Memory B cell (primary cell): ENCODE measurements at regions not wholly inside any gene's neighbourhood (a gene's known extent, or its start where the extent isn't known, plus 50 kb on each side); places are given as distances from the start of the nearest gene placed in this dataset.

Source experiments
- ATAC-seq: fragments of 150-1000 bp; cut with Tn5 transposase; 2 replicates; pipeline ENCODE4 v1.10.0; 2021; ENCODE audit warnings: low read depth, mild to moderate bottlenecking, moderate library complexity
- DNase-seq, 2 donors: peaks; one replicate each; pipeline ENCODE4 v3.0.0; 2022; ENCODE audit warnings: low spot score in 2 of 2
- H3K27ac Mint-ChIP-seq: one replicate; pipeline ENCODE4 v1.8.0; 2022; ENCODE audit warnings: mild to moderate bottlenecking, moderate library complexity, mixed read lengths
- H3K27me3 Mint-ChIP-seq: one replicate; pipeline ENCODE4 v1.8.0; 2022; ENCODE audit warnings: mixed read lengths
- H3K36me3 Mint-ChIP-seq: one replicate; pipeline ENCODE4 v1.8.0; 2022; ENCODE audit warnings: mild to moderate bottlenecking, mixed read lengths
- H3K4me1 Mint-ChIP-seq: one replicate; pipeline ENCODE4 v1.8.0; 2022; ENCODE audit warnings: mixed read lengths
- H3K4me3 Mint-ChIP-seq: one replicate; pipeline ENCODE4 v1.8.0; 2022; ENCODE audit warnings: mild to moderate bottlenecking, moderate library complexity, mixed read lengths
- H3K9me3 Mint-ChIP-seq: one replicate; pipeline ENCODE4 v1.8.0; 2022; ENCODE audit warnings: mixed read lengths

- DNase-seq = no peak
- Mint-ChIP-seq H3K27me3 (peaks cover 4% of the 10 kb centered on the region), H3K4me1 (no peaks in the 10 kb centered on the region), H3K9me3 (no peaks in the 10 kb centered on the region), H3K36me3 (no peaks in the 10 kb centered on the region), H3K4me3 (no peak overlapping the region), H3K27ac (no peak overlapping the region)
- no peak for ATAC-seq
Measured at GRCh38 chrX:13933352-13933751, 96.3 kb downstream of the GEMIN8 start.

- Mint-ChIP-seq H3K4me1 (no peaks in the 10 kb centered on the region), H3K27ac (no peak overlapping the region), H3K9me3 (no peaks in the 10 kb centered on the region), H3K27me3 (peaks cover 4% of the 10 kb centered on the region), H3K36me3 (no peaks in the 10 kb centered on the region), H3K4me3 (no peak overlapping the region)
- ATAC-seq = no peak
- DNase-seq = no peak
Measured at GRCh38 chrX:13932416-13932815, 97.3 kb downstream of the GEMIN8 start.

- H3K9me3 Mint-ChIP-seq = no peaks in the 10 kb centered on the region
- H3K36me3 Mint-ChIP-seq = no peaks in the 10 kb centered on the region
- no peak overlapping the region for H3K4me3 Mint-ChIP-seq
- no peaks in the 10 kb centered on the region for H3K4me1 Mint-ChIP-seq
- no peak overlapping the region for H3K27ac Mint-ChIP-seq
- DNase-seq (no peak), ATAC-seq (no peak)
- peaks cover 4% of the 10 kb centered on the region for H3K27me3 Mint-ChIP-seq
Measured at GRCh38 chrX:13927175-13927574, 102.5 kb downstream of the GEMIN8 start.

- no peaks in the 10 kb centered on the region for H3K36me3 Mint-ChIP-seq
- no peaks in the 10 kb centered on the region for H3K9me3 Mint-ChIP-seq
- H3K27ac Mint-ChIP-seq = no peak overlapping the region
- DNase-seq (no peak), ATAC-seq (no peak)
- no peak overlapping the region for H3K4me3 Mint-ChIP-seq
- H3K27me3 Mint-ChIP-seq = peaks cover 3% of the 10 kb centered on the region
- no peaks in the 10 kb centered on the region for H3K4me1 Mint-ChIP-seq
Measured at GRCh38 chrX:13923845-13924244, 105.8 kb downstream of the GEMIN8 start.

GRCh38 chrX:13923289-13923688, 106.4 kb upstream of the GPM6B start:
- Mint-ChIP-seq H3K4me1 (no peaks in the 10 kb centered on the region), H3K27ac (no peak overlapping the region), H3K9me3 (no peaks in the 10 kb centered on the region), H3K36me3 (no peaks in the 10 kb centered on the region), H3K27me3 (peaks cover 1% of the 10 kb centered on the region), H3K4me3 (no peak overlapping the region)
- DNase-seq (no peak), ATAC-seq (no peak)

- Mint-ChIP-seq H3K9me3 (no peaks in the 10 kb centered on the region), H3K4me3 (no peak overlapping the region), H3K4me1 (no peaks in the 10 kb centered on the region), H3K27me3 (peaks cover 3% of the 10 kb centered on the region), H3K27ac (no peak overlapping the region), H3K36me3 (peaks cover 2% of the 10 kb centered on the region)
- DNase-seq (no peak), ATAC-seq (no peak)
Measured at GRCh38 chrX:13917507-13917906, 100.6 kb upstream of the GPM6B start.

- Mint-ChIP-seq H3K36me3 (peaks cover 2% of the 10 kb centered on the region), H3K27me3 (peaks cover 2% of the 10 kb centered on the region), H3K4me1 (no peaks in the 10 kb centered on the region), H3K4me3 (no peak overlapping the region), H3K9me3 (no peaks in the 10 kb centered on the region), H3K27ac (no peak overlapping the region)
- DNase-seq (no peak), ATAC-seq (no peak)
Measured at GRCh38 chrX:13911586-13911985, 94.7 kb upstream of the GPM6B start.

GRCh38 chrX:13906093-13906492, 89.2 kb upstream of the GPM6B start:
- H3K4me1 Mint-ChIP-seq = no peaks in the 10 kb centered on the region
- no peaks in the 10 kb centered on the region for H3K27me3 Mint-ChIP-seq
- no peak for ATAC-seq

GRCh38 chrX:13903405-13903804, 86.5 kb upstream of the GPM6B start:
- no peaks in the 10 kb centered on the region for H3K27me3 Mint-ChIP-seq
- H3K36me3 Mint-ChIP-seq = no peaks in the 10 kb centered on the region
- ATAC-seq = no peak
- no peak for DNase-seq
- no peak overlapping the region for H3K4me3 Mint-ChIP-seq
- no peaks in the 10 kb centered on the region for H3K4me1 Mint-ChIP-seq
- H3K27ac Mint-ChIP-seq = no peak overlapping the region
- H3K9me3 Mint-ChIP-seq = no peaks in the 10 kb centered on the region

More at GRCh38 chrX:13906093-13906492, 89.2 kb upstream of the GPM6B start:
- DNase-seq = no peak
- Mint-ChIP-seq H3K4me3 (no peak overlapping the region), H3K9me3 (no peaks in the 10 kb centered on the region), H3K27ac (no peak overlapping the region), H3K36me3 (no peaks in the 10 kb centered on the region)

- no peak for ATAC-seq
- Mint-ChIP-seq H3K27ac (no peak overlapping the region), H3K27me3 (no peaks in the 10 kb centered on the region)
Measured at GRCh38 chrX:13902406-13902805, 85.5 kb upstream of the GPM6B start.

GRCh38 chrX:13901354-13901753, 84.5 kb upstream of the GPM6B start:
- no peaks in the 10 kb centered on the region for H3K36me3 Mint-ChIP-seq
- H3K9me3 Mint-ChIP-seq = no peaks in the 10 kb centered on the region
- ATAC-seq (no peak), DNase-seq (no peak)
- H3K27me3 Mint-ChIP-seq = no peaks in the 10 kb centered on the region
- H3K4me1 Mint-ChIP-seq = no peaks in the 10 kb centered on the region
- H3K27ac Mint-ChIP-seq = no peak overlapping the region
- no peak overlapping the region for H3K4me3 Mint-ChIP-seq

More at GRCh38 chrX:13902406-13902805, 85.5 kb upstream of the GPM6B start:
- DNase-seq = no peak
- no peaks in the 10 kb centered on the region for H3K4me1 Mint-ChIP-seq
- no peaks in the 10 kb centered on the region for H3K9me3 Mint-ChIP-seq
- H3K36me3 Mint-ChIP-seq = no peaks in the 10 kb centered on the region
- H3K4me3 Mint-ChIP-seq = no peak overlapping the region

GRCh38 chrX:13900351-13900750, 83.5 kb upstream of the GPM6B start:
- DNase-seq (no peak), ATAC-seq (no peak)
- H3K36me3 Mint-ChIP-seq = no peaks in the 10 kb centered on the region
- no peaks in the 10 kb centered on the region for H3K4me1 Mint-ChIP-seq
- no peak overlapping the region for H3K27ac Mint-ChIP-seq
- H3K9me3 Mint-ChIP-seq = no peaks in the 10 kb centered on the region
- H3K27me3 Mint-ChIP-seq = no peaks in the 10 kb centered on the region
- no peak overlapping the region for H3K4me3 Mint-ChIP-seq

GRCh38 chrX:13899607-13900006, 82.7 kb upstream of the GPM6B start:
- Mint-ChIP-seq H3K36me3 (no peaks in the 10 kb centered on the region), H3K27ac (no peak overlapping the region), H3K9me3 (no peaks in the 10 kb centered on the region), H3K4me1 (no peaks in the 10 kb centered on the region), H3K4me3 (no peak overlapping the region), H3K27me3 (no peaks in the 10 kb centered on the region)
- DNase-seq = no peak
- ATAC-seq = no peak

GRCh38 chrX:13898603-13899002, 81.7 kb upstream of the GPM6B start:
- H3K27ac Mint-ChIP-seq = no peak overlapping the region
- no peak overlapping the region for H3K4me3 Mint-ChIP-seq
- H3K4me1 Mint-ChIP-seq = no peaks in the 10 kb centered on the region
- no peaks in the 10 kb centered on the region for H3K27me3 Mint-ChIP-seq
- DNase-seq = no peak
- H3K9me3 Mint-ChIP-seq = no peaks in the 10 kb centered on the region
- H3K36me3 Mint-ChIP-seq = no peaks in the 10 kb centered on the region
- ATAC-seq = no peak

- no peak for DNase-seq
- H3K4me3 Mint-ChIP-seq = no peak overlapping the region
- no peak for ATAC-seq
- no peak overlapping the region for H3K27ac Mint-ChIP-seq
- H3K9me3 Mint-ChIP-seq = no peaks in the 10 kb centered on the region
- no peaks in the 10 kb centered on the region for H3K27me3 Mint-ChIP-seq
- no peaks in the 10 kb centered on the region for H3K36me3 Mint-ChIP-seq
- no peaks in the 10 kb centered on the region for H3K4me1 Mint-ChIP-seq
Measured at GRCh38 chrX:13898083-13898482, 81.2 kb upstream of the GPM6B start.

- H3K4me3 Mint-ChIP-seq = no peak overlapping the region
- no peaks in the 10 kb centered on the region for H3K36me3 Mint-ChIP-seq
- H3K27ac Mint-ChIP-seq = no peak overlapping the region
- ATAC-seq (no peak), DNase-seq (no peak)
- no peaks in the 10 kb centered on the region for H3K9me3 Mint-ChIP-seq
- no peaks in the 10 kb centered on the region for H3K27me3 Mint-ChIP-seq
- H3K4me1 Mint-ChIP-seq = no peaks in the 10 kb centered on the region
Measured at GRCh38 chrX:13897566-13897965, 80.7 kb upstream of the GPM6B start.
